ENCODE measurements at regions not wholly inside any gene's neighbourhood (a gene's known extent, or its start where the extent isn't known, plus 50 kb on each side); places are given as distances from the start of the nearest gene placed in this dataset.

- no peak for DNase-seq
Measured at GRCh38 chr5:136526791-136527190, 161.4 kb upstream of the TRPC7 start.

GRCh38 chr5:136526021-136526420 lies 160.7 kb upstream of the TRPC7 start:
- no peak for DNase-seq

DNA sequence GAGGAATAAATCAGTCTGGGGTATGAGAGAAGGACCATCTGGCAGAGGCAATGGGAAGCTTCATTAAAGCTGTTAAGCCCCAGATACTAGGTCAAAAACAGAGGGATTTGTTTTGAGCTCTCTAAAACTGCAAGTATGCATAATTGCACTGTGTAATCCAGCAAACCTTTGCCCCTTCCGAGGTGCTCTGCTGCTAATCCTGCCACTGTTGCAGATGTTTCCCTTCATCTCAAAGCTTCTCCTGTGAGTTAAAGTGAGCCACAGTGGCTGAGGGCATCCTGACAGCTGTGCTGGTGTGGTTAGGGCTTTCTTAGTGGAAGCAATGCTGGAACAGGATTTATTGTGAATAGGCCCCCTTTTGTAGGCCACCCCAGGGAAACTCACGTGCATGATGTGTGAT lies 160.3 kb upstream of the TRPC7 start:
- DNase-seq, result no peak

DNA sequence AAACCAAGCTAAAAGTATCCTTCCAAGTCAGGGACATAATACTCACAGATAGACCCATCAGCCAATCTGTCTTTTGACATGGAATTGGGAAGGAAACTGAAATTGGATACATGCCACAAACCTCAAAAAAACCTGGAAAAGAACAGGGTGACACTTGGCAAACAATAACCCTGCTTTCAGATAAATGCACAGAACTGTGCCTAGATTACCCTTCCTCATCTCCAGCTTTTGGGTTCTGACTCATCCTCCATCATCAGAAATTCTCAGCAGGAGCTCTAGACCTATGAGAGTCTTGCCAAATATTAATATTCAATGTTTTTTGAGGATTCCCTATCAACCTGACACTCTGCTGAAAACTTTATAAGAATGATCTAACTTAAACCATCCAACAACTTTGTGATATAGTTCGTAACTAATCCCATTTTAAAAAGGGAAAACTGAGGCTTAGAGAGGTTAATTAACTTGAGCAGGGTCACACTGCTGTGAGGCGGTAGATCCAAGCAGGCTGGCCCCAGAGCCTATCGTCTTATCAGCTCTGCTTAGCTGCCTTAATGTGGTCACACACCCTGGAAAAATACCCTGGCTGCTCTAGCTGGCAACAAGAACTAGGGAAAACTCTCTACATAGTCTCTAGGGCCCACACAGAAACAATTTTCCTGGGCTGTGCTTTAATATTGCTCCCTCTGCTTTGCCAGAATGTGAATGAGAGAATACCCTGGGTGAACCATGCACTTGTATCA lies 157.0 kb upstream of the TRPC7 start:
- DNase-seq, result no peak

- DNase-seq, result no peak
Measured at GRCh38 chr5:136521696-136522095, 156.4 kb upstream of the TRPC7 start.

- DNase-seq, result no peak
Measured at GRCh38 chr5:136518814-136519213, 153.5 kb upstream of the TRPC7 start.

- no peak for DNase-seq
Measured at GRCh38 chr5:136518174-136518573, 152.8 kb upstream of the TRPC7 start.

DNA sequence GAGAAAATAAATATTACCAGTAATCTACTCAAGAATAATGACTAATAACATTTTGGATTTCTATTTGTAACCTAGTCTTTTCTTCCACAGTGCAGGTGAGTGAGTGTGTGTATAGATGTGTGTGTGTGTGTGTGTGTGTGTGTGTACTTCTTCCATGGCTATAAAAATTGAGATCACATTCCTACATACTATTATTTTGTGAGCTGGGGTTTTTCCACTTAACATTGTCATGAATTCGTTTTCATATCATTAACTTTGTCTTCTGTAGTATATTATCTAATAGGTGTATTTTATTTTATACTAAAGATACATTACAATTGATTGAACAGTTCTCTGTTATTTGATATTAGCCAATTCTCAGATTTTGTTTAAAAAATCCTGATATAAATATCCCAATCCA lies 152.4 kb upstream of the TRPC7 start:
- no peak for DNase-seq

DNA sequence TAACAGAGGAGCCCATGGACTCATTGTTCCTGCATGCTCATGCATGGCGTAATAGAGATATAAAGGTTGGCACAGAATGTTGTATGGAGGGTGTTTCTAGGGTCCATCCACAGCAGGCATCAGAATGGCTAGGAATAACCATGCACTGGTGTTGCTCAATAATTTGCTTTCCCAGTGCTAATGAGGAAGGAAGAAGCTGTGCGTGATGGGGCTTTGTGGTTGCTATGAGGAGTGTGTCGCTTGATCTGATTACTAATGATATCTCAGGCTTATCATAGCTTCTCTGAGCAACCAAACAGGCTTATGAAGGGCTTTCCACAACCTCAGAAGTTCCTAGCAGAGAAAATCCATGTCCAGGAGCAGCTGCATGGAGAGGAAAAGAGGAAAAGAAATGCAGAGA lies 151.3 kb upstream of the TRPC7 start:
- DNase-seq, result no peak

- DNase-seq, result no peak
Measured at GRCh38 chr5:136513430-136513829, 148.1 kb upstream of the TRPC7 start.

DNA sequence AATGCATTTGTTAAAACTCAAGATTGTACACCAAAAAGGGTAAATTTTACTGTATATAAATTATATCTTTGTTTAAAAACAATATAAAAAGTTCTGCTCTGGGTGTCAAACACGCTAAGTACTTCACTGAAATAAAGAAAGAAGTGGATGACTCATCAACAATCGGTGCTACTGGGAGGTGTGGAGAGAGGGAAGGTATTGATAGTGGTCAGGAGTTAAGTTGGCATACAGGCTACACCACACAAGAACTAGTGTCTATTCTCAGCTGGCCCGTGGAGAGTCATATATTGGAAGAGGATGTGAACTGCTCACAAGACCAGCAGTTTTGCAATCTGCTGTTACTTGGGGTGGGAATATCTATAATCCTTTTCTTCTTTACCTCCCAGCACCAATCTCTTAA lies 145.7 kb upstream of the TRPC7 start:
- no peak for DNase-seq

DNA sequence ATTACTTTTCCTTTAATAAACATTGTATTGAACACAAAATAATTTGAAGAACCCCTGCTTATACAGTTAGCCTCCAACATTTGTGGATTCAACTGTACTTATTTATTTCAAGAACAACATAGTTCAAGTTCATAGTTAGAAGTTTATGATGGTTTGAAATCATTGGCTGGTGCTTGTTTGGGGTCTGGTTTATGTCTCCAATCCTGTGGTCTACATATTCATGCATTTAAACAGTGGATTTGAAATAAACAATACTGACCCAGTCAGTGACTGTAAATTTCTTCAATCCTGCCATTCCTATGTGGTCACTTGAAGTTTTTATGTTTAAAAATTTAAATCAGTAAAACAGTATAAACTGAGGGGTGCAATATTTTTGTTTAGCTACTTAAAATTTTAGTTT lies 145.1 kb upstream of the TRPC7 start:
- DNase-seq, result no peak

DNA sequence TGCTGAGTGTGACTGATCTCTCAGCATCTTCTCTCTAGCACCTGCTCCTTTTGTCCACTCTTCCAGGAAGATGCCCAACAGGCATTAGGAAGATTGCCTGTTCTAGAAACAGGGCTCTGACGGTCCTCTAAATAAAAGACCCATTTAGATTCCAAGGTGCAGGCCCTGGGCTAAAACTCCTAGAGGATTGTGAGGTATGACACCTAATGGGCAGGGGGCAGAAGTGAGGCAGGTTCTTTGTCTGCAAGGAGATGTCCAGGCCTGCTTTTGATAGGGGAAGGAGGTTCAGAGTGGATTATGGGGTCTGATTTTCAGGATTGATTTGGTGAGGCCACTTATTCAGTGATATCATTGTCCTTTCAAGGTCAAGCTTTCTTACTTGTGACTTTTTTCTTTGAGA lies 140.8 kb upstream of the TRPC7 start:
- DNase-seq, result no peak

- DNase-seq, result no peak
Measured at GRCh38 chr5:136501133-136501532, 135.8 kb upstream of the TRPC7 start.

DNA sequence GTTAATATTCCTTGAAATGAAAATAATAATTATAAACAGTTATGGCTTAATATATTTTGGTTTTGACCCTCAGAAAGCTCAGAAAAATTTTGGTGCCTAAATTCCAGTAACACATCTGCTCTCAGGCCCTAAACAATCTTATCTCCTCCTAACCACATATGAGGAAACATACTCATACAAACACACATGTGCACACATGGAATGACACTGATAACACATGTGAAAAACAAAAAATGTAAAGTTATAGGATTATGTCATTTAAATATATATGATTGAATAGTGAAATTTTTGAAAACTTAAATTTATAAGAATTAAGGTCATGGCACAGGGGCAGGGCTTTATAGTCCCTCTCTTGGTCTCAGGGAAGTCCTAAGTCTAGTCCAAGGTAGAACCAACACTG lies 127.2 kb upstream of the TRPC7 start:
- no peak for DNase-seq

DNA sequence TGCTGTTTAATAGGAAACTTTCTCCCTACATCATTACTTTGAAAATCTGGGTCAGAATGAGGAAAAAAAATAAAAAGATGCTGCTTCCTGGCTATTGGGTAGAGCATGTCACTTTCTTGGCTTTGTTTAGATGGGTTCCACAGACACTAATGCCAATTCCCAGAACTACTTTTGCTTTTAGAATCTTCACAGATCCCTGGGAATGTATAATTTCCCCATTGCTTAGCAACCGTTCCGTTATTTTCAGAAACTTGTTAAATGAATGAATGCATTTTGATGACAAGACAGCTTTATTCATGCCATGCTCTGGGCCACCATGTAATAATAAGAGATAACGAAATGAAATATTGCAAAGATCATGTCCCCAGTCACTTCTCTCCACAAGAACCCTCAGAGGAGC lies 126.5 kb upstream of the TRPC7 start:
- DNase-seq, result no peak

GRCh38 chr5:136484808-136485325 lies 119.5 kb upstream of the TRPC7 start:
- DNase-seq, result no peak

DNA sequence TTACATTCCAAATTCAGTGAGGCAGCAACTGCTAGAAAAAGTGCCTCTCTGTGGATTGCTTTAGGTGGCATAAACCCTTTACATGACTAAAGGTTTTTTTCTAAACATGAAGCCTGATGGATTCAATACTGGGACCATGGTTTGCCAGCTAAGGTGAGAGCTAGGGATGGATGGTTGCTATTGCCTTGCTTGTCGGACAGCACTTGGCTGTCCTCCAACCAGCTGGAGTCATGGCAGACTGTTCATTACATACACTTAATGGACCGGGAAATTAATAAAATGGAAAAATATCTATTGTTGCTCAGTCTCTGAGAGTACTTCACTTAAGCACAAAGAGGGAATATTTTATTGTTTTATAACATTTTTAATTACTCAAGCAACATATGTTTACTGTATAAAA lies 116.9 kb upstream of the TRPC7 start:
- DNase-seq, result no peak

DNA sequence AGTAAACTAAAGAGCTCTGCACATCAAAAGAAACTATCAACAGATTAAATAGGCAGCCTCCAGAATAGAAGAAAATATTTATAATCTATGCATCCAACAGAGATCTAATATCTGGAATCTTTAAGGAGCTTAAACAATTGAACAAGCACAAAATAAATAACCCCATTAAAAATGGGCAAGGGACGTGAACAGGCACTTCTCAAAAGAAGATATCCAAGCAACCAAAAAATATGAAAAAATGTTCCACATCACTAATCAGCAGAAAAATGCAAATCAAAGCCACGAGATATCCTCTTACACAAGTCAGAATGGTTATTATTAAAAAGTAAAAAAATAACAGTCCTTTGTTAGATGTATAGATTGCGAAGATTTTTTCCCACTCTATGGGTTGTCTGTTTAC lies 109.1 kb upstream of the TRPC7 start:
- no peak for DNase-seq

DNA sequence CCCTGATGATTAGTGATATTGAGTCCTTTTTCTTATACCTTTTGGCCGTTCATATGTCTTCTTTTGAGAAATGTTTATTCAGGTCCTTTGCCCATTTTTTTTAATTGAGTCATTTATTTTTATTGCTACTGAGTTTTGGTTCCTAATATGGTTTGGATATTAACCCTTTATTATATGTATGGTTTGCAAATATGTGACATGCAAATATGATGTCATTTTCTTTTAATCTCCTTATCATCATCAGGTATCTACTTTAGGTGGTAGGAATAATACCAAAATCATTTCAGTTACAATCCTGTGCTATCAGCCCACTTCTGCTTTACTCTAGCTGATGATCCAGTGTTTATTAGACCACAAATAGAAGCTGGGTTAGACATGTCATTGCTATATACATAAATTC lies 102.3 kb upstream of the TRPC7 start:
- DNase-seq, result no peak

- no peak for DNase-seq
Measured at GRCh38 chr5:136466041-136466415, 100.7 kb upstream of the TRPC7 start.

- DNase-seq, result no peak
Measured at GRCh38 chr5:136458481-136458880, 93.1 kb upstream of the TRPC7 start.

GRCh38 chr5:136457390-136458013 lies 92.2 kb upstream of the TRPC7 start:
- no peak for DNase-seq

- DNase-seq, result no peak
Measured at GRCh38 chr5:136455409-136455808, 90.1 kb upstream of the TRPC7 start.

All from GF-D8 (cell line).